Esophagus muscularis mucosa (tissue), 4 donors: ENCODE measurements at regions not wholly inside any gene's neighbourhood (a gene's known extent, or its start where the extent isn't known, plus 50 kb on each side); places are given as distances from the start of the nearest gene placed in this dataset.

Experiments used
- EP300 ChIP-seq: sonication (generic); formaldehyde crosslinking; IDR thresholded peaks from one replicate; pipeline ENCODE4 v1.6.1; 2017; ENCODE audit warnings: antibody characterized with exemption
- POLR2A ChIP-seq: fragments of 450-650 bp; IDR thresholded peaks from one replicate; pipeline ENCODE4 v1.6.1; 2017; ENCODE audit warnings: antibody characterized with exemption, moderate library complexity, mild to moderate bottlenecking, low read depth
- POLR2AphosphoS5 ChIP-seq, 2 donors: sonication (generic); formaldehyde crosslinking; IDR thresholded peaks; one replicate each; pipeline ENCODE4 v1.6.1; 2017; ENCODE audit warnings: antibody characterized with exemption in 2 of 2
- TF ChIP-seq, protein P1 (sequence below), 3 experiments: fragments of 200-600 bp in 2 of 3; fragments of 450-650 bp in 1 of 3; sonication (generic) in 2 of 3; IDR thresholded peaks; one replicate each; pipeline ENCODE4 v1.5.1; 2017 to 2019; ENCODE audit warnings: antibody characterized with exemption in 3 of 3, mild to moderate bottlenecking in 2 of 3, moderate library complexity in 1 of 3

- TF ChIP-seq, protein P1, sequence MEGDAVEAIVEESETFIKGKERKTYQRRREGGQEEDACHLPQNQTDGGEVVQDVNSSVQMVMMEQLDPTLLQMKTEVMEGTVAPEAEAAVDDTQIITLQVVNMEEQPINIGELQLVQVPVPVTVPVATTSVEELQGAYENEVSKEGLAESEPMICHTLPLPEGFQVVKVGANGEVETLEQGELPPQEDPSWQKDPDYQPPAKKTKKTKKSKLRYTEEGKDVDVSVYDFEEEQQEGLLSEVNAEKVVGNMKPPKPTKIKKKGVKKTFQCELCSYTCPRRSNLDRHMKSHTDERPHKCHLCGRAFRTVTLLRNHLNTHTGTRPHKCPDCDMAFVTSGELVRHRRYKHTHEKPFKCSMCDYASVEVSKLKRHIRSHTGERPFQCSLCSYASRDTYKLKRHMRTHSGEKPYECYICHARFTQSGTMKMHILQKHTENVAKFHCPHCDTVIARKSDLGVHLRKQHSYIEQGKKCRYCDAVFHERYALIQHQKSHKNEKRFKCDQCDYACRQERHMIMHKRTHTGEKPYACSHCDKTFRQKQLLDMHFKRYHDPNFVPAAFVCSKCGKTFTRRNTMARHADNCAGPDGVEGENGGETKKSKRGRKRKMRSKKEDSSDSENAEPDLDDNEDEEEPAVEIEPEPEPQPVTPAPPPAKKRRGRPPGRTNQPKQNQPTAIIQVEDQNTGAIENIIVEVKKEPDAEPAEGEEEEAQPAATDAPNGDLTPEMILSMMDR (IDR thresholded peaks at IDR 0.05), result no peak
- TF ChIP-seq EP300 (no peak), POLR2A (no peak), POLR2AphosphoS5 (IDR thresholded peaks at IDR 0.05) (no peak)
Observed at GRCh38 chr10:78929541-78929940, 139.2 kb upstream of the ZMIZ1 start.
